ENCODE measurements at regions not wholly inside any gene's neighbourhood (a gene's known extent, or its start where the extent isn't known, plus 50 kb on each side); places are given as distances from the start of the nearest gene placed in this dataset.

DNA sequence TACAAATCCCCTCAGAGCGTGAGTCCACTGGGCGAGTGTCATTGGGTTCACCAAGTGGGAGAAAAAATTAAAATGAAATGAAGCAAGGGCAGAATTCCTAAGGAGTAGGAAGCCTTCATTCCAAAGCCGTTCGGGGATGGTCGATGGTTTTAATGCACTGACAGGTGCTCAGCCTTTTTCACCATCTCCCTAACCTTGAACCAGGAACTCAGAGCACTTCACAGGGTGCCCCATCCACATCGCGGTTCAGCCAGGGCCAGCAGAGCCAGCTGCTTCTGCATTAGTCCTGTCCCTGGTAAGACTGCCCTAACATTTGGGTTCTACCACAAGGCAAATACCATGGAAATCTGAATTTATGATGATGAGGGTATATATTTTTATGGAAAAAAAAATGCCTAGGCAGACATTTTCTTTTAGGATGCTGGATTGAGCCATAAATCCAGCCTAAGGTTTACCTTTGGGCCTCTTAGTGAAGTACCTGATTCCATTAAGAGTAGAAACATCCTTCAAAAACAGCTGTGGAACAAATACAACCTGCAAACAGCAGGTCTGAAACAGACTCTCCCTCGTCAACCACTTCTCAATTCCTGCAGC, 203.5 kb upstream of the RNF32 start:
- Mint-ChIP-seq H3K4me3 (ENCODE audit: unreplicated experiment) (no peak overlapping the region), H3K27ac (ENCODE audit: low read depth, unreplicated experiment) (no peak overlapping the region), H3K9me3 (ENCODE audit: unreplicated experiment) (no peaks in the 10 kb centered on the region), H3K36me3 (ENCODE audit: insufficient read depth, unreplicated experiment) (peaks cover 6% of the 10 kb centered on the region), H3K4me1 (ENCODE audit: insufficient read depth, unreplicated experiment) (no peaks in the 10 kb centered on the region), H3K27me3 (ENCODE audit: insufficient read depth, unreplicated experiment) (peaks cover 51% of the 10 kb centered on the region)
- TF ChIP-seq, protein P1, sequence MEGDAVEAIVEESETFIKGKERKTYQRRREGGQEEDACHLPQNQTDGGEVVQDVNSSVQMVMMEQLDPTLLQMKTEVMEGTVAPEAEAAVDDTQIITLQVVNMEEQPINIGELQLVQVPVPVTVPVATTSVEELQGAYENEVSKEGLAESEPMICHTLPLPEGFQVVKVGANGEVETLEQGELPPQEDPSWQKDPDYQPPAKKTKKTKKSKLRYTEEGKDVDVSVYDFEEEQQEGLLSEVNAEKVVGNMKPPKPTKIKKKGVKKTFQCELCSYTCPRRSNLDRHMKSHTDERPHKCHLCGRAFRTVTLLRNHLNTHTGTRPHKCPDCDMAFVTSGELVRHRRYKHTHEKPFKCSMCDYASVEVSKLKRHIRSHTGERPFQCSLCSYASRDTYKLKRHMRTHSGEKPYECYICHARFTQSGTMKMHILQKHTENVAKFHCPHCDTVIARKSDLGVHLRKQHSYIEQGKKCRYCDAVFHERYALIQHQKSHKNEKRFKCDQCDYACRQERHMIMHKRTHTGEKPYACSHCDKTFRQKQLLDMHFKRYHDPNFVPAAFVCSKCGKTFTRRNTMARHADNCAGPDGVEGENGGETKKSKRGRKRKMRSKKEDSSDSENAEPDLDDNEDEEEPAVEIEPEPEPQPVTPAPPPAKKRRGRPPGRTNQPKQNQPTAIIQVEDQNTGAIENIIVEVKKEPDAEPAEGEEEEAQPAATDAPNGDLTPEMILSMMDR (IDR thresholded peaks at IDR 0.05; ENCODE audit: unreplicated experiment), result no peak
- intact Hi-C loops (cut with micrococcal nuclease), result no loop called here
- POLR2A ChIA-PET, result no interaction called here
- no peak for DNase-seq (ENCODE audit: unreplicated experiment)
- CTCF ChIA-PET, result no interaction called here
- no TSS peak for BruUV-seq (replicated peaks)

DNA sequence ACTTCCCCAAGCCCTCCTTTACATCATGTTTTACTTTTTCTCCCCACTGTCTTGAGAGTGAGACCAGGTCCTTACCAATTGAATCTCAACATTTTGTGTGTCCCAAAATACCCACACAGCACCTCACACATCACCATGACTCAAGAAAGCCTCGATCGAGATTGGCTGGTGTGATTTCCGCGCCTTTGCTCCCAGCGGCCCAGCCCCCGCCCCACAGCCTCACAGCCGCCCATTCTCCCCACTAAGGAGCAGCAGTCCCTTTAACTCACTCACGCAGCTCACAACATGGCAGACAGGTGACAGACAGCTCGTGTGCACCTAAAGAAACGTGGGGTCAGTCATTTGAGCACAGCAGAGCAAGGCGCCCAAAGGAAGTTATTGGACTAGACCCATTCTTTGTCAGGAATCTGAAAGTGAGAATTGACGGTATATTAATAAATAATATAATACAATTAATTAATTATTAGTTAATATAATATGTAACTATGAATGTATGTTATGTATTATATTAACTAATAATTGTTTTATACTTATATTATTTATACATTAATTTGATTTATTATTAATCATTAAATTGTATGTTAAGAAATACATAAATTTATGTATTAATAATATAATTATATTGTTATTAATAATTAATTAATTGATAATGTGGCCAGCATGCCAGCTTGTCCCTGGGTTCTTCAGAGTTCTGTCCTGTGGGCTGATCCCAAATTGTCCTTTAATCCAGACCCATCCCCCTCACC, 204.9 kb upstream of the RNF32 start:
- no TSS peak for BruUV-seq (replicated peaks)
- no peaks in the 10 kb centered on the region for H3K9me3 Mint-ChIP-seq (ENCODE audit: unreplicated experiment)
- H3K4me1 Mint-ChIP-seq (ENCODE audit: insufficient read depth, unreplicated experiment), result no peaks in the 10 kb centered on the region
- no peak overlapping the region for H3K4me3 Mint-ChIP-seq (ENCODE audit: unreplicated experiment)
- H3K27ac Mint-ChIP-seq (ENCODE audit: low read depth, unreplicated experiment), result no peak overlapping the region
- H3K36me3 Mint-ChIP-seq (ENCODE audit: insufficient read depth, unreplicated experiment), result peaks cover 6% of the 10 kb centered on the region
- intact Hi-C loops (cut with micrococcal nuclease), result no loop called here
- ChIA-PET CTCF (interaction anchor here (0.6 kb wide), 2 partner anchors 668 to 987 kb away, joined by 3 to 5 read pairs; no protein-coding TSS in a partner anchor), POLR2A (no interaction called here)
- TF ChIP-seq, protein P1 (IDR thresholded peaks at IDR 0.05; ENCODE audit: unreplicated experiment), result no peak
- peaks cover 46% of the 10 kb centered on the region for H3K27me3 Mint-ChIP-seq (ENCODE audit: insufficient read depth, unreplicated experiment)
- no peak for DNase-seq (ENCODE audit: unreplicated experiment)

- peaks cover 6% of the 10 kb centered on the region for H3K36me3 Mint-ChIP-seq (ENCODE audit: insufficient read depth, unreplicated experiment)
- peaks cover 42% of the 10 kb centered on the region for H3K27me3 Mint-ChIP-seq (ENCODE audit: insufficient read depth, unreplicated experiment)
- CTCF ChIA-PET, result no interaction called here
- TF ChIP-seq, protein P1 (IDR thresholded peaks at IDR 0.05; ENCODE audit: unreplicated experiment), result no peak
- H3K27ac Mint-ChIP-seq (ENCODE audit: low read depth, unreplicated experiment), result no peak overlapping the region
- no peaks in the 10 kb centered on the region for H3K4me1 Mint-ChIP-seq (ENCODE audit: insufficient read depth, unreplicated experiment)
- no TSS peak for BruUV-seq (replicated peaks)
- H3K9me3 Mint-ChIP-seq (ENCODE audit: unreplicated experiment), result no peaks in the 10 kb centered on the region
- POLR2A ChIA-PET, result no interaction called here
- intact Hi-C loops (cut with micrococcal nuclease), result no loop called here
- no peak overlapping the region for H3K4me3 Mint-ChIP-seq (ENCODE audit: unreplicated experiment)
- no peak for DNase-seq (ENCODE audit: unreplicated experiment)
Observed at GRCh38 chr7:156434706-156435105, 205.9 kb upstream of the RNF32 start.

GRCh38 chr7:156432018-156432417, 208.6 kb upstream of the RNF32 start:
- CTCF ChIA-PET, result interaction anchor here (0.6 kb wide), 2 partner anchors 225 to 637 kb away, joined by 3 read pairs; no protein-coding TSS in a partner anchor
- DNase-seq (ENCODE audit: unreplicated experiment), result no peak
- Mint-ChIP-seq H3K4me3 (ENCODE audit: unreplicated experiment) (no peak overlapping the region), H3K9me3 (ENCODE audit: unreplicated experiment) (no peaks in the 10 kb centered on the region), H3K4me1 (ENCODE audit: insufficient read depth, unreplicated experiment) (no peaks in the 10 kb centered on the region), H3K27ac (ENCODE audit: low read depth, unreplicated experiment) (no peak overlapping the region), H3K36me3 (ENCODE audit: insufficient read depth, unreplicated experiment) (peaks cover 6% of the 10 kb centered on the region), H3K27me3 (ENCODE audit: insufficient read depth, unreplicated experiment) (peaks cover 47% of the 10 kb centered on the region)
- POLR2A ChIA-PET, result no interaction called here
- intact Hi-C loops (cut with micrococcal nuclease), result no loop called here
- no TSS peak for BruUV-seq (replicated peaks)
- TF ChIP-seq, protein P1 (IDR thresholded peaks at IDR 0.05; ENCODE audit: unreplicated experiment), result no peak

All from MCF 10A (cell line).